Gastrocnemius medialis (tissue), 4 donors: ENCODE measurements at regions not wholly inside any gene's neighbourhood (a gene's known extent, or its start where the extent isn't known, plus 50 kb on each side); places are given as distances from the start of the nearest gene placed in this dataset.

Experiments used
- ATAC-seq, 2 donors: fragments of 150-250 bp; one replicate each; pipeline ENCODE4 v1.9.1; 2016
- DNase-seq, 2 donors: peaks; one replicate each; pipeline ENCODE4 v3.0.0-alpha.2; 2019
- H3K27ac ChIP-seq, 4 donors: fragments of 200-600 bp; sonication (generic); 1 replicate in 1 of 4; 2 replicates in 3 of 4; pipeline ENCODE4 v1.5.1; 2016 to 2018; ENCODE audit warnings: mild to moderate bottlenecking in 2 of 4, moderate library complexity in 1 of 4
- H3K27me3 ChIP-seq, 3 donors: fragments of 200-600 bp; sonication (generic) in 2 of 3; 1 replicate in 1 of 3; 2 replicates in 2 of 3; pipeline versions ENCODE4 v1.5.1 to v1.6.0; 2016 to 2019; ENCODE audit warnings: mild to moderate bottlenecking in 1 of 3, moderate library complexity in 1 of 3
- H3K36me3 ChIP-seq, 2 donors: fragments of 200-600 bp; sonication (generic) in 1 of 2; one replicate each; pipeline ENCODE4 v1.5.1; 2017 to 2018
- H3K4me1 ChIP-seq, 2 donors: fragments of 200-600 bp; sonication (generic) in 1 of 2; one replicate each; pipeline ENCODE4 v1.5.1; 2016 to 2017; ENCODE audit warnings: mild to moderate bottlenecking in 2 of 2
- H3K4me3 ChIP-seq, 4 donors: fragments of 200-600 bp; sonication (generic) in 3 of 4; 1 replicate in 1 of 4; 2 replicates in 3 of 4; pipeline ENCODE4 v1.5.1; 2016 to 2019; ENCODE audit warnings: mild to moderate bottlenecking in 2 of 4
- H3K9me3 ChIP-seq, 3 donors: fragments of 200-600 bp; sonication (generic) in 2 of 3; 1 replicate in 1 of 3; 2 replicates in 2 of 3; pipeline ENCODE4 v1.5.1; 2016 to 2019
- CTCF ChIP-seq, 5 experiments: fragments of 450-650 bp in 3 of 5; fragments of 200-600 bp in 2 of 5; sonication (generic) in 2 of 5; IDR thresholded peaks in 4 of 5; conservative IDR thresholded peaks in 1 of 5; 1 replicate in 4 of 5; 2 replicates in 1 of 5; pipeline ENCODE4 v1.5.1; 2016 to 2019; ENCODE audit warnings: antibody characterized with exemption in 5 of 5, mild to moderate bottlenecking in 3 of 5, moderate library complexity in 3 of 5
- POLR2A ChIP-seq, 2 donors: fragments of 450-650 bp; IDR thresholded peaks; one replicate each; pipeline ENCODE4 v1.6.1; 2017; ENCODE audit warnings: antibody characterized with exemption in 2 of 2, mild to moderate bottlenecking in 2 of 2, moderate library complexity in 2 of 2
- in situ Hi-C, 4 donors: fragments of 200-750 bp; cut with MboI; loops; one replicate each; pipeline versions ENCODE4 v1.15.0 to v1.8.0; 2017; ENCODE audit warnings: low sequenced_read_pairs in 4 of 4
- intact Hi-C: fragments of 100-400 bp; cut with DNase I; formaldehyde crosslinking; loops from one replicate; pipeline ENCODE4 v1.15.1; 2023; ENCODE audit warnings: low total_unique reads

GRCh38 chr12:111195316-111195715 lies 173.6 kb downstream of the PHETA1 start:
- H3K9me3 ChIP-seq, result no peaks in the 10 kb centered on the region
- DNase-seq (no peak), ATAC-seq (no peak)
- no peak overlapping the region for H3K27ac ChIP-seq
- no peaks in the 10 kb centered on the region for H3K4me1 ChIP-seq
- in situ Hi-C loops, result no loop called here
- peaks cover 7 to 21% (median 16%) of the 10 kb centered on the region in 3 donors for H3K27me3 ChIP-seq
- TF ChIP-seq CTCF (IDR thresholded peaks at IDR 0.05 in 4 of 5, conservative IDR thresholded peaks at IDR 0.05 in 1 of 5), result no peak
- TF ChIP-seq POLR2A (IDR thresholded peaks at IDR 0.05), result no peak
- intact Hi-C loops, result no loop called here
- no peak overlapping the region for H3K4me3 ChIP-seq
- H3K36me3 ChIP-seq, result no peaks in the 10 kb centered on the region

GRCh38 chr12:111194703-111195051 lies 174.2 kb downstream of the PHETA1 start:
- H3K36me3 ChIP-seq, result no peaks in the 10 kb centered on the region
- H3K9me3 ChIP-seq, result no peaks in the 10 kb centered on the region
- no peak for DNase-seq
- H3K4me1 ChIP-seq, result no peaks in the 10 kb centered on the region
- intact Hi-C loops (no loop called here), in situ Hi-C loops (no loop called here)
- no peak for TF ChIP-seq POLR2A (IDR thresholded peaks at IDR 0.05)
- TF ChIP-seq CTCF (IDR thresholded peaks at IDR 0.05 in 4 of 5, conservative IDR thresholded peaks at IDR 0.05 in 1 of 5), result no peak
- H3K27me3 ChIP-seq, result peaks cover 8 to 21% (median 16%) of the 10 kb centered on the region in 3 donors
- no peak overlapping the region for H3K27ac ChIP-seq
- H3K4me3 ChIP-seq, result no peak overlapping the region
- no peak for ATAC-seq

GRCh38 chr12:111193977-111194702 lies 174.8 kb downstream of the PHETA1 start:
- no peaks in the 10 kb centered on the region for H3K36me3 ChIP-seq
- in situ Hi-C loops (no loop called here), intact Hi-C loops (no loop called here)
- no peaks in the 10 kb centered on the region for H3K4me1 ChIP-seq
- no peak overlapping the region for H3K27ac ChIP-seq
- no peak overlapping the region for H3K4me3 ChIP-seq
- ATAC-seq (no peak), DNase-seq (no peak)
- H3K27me3 ChIP-seq, result peaks cover 13 to 21% (median 16%) of the 10 kb centered on the region in 3 donors
- no peak for TF ChIP-seq POLR2A (IDR thresholded peaks at IDR 0.05)
- no peak for TF ChIP-seq CTCF (IDR thresholded peaks at IDR 0.05 in 4 of 5, conservative IDR thresholded peaks at IDR 0.05 in 1 of 5)
- no peaks in the 10 kb centered on the region for H3K9me3 ChIP-seq

GRCh38 chr12:111193496-111193895 lies 175.4 kb downstream of the PHETA1 start:
- no peak for TF ChIP-seq CTCF (IDR thresholded peaks at IDR 0.05 in 4 of 5, conservative IDR thresholded peaks at IDR 0.05 in 1 of 5)
- no peak for TF ChIP-seq POLR2A (IDR thresholded peaks at IDR 0.05)
- no peaks in the 10 kb centered on the region for H3K9me3 ChIP-seq
- no peak for ATAC-seq
- no peak for DNase-seq
- H3K4me1 ChIP-seq, result no peaks in the 10 kb centered on the region
- no peaks in the 10 kb centered on the region for H3K36me3 ChIP-seq
- no peak overlapping the region for H3K4me3 ChIP-seq
- H3K27ac ChIP-seq, result no peak overlapping the region
- H3K27me3 ChIP-seq, result peaks cover 13 to 21% (median 16%) of the 10 kb centered on the region in 3 donors
- in situ Hi-C loops (no loop called here), intact Hi-C loops (no loop called here)

GRCh38 chr12:111193067-111193466 lies 175.8 kb downstream of the PHETA1 start:
- no peaks in the 10 kb centered on the region for H3K36me3 ChIP-seq
- peaks cover 13 to 21% (median 16%) of the 10 kb centered on the region in 3 donors for H3K27me3 ChIP-seq
- H3K4me3 ChIP-seq, result no peak overlapping the region
- in situ Hi-C loops (no loop called here), intact Hi-C loops (no loop called here)
- no peaks in the 10 kb centered on the region for H3K9me3 ChIP-seq
- TF ChIP-seq POLR2A (IDR thresholded peaks at IDR 0.05), result no peak
- no peaks in the 10 kb centered on the region for H3K4me1 ChIP-seq
- ATAC-seq (no peak), DNase-seq (no peak)
- no peak overlapping the region for H3K27ac ChIP-seq
